Ascending aorta (tissue), 2 donors: ENCODE measurements at regions not wholly inside any gene's neighbourhood (a gene's known extent, or its start where the extent isn't known, plus 50 kb on each side); places are given as distances from the start of the nearest gene placed in this dataset.

Experiments
- DNase-seq, 2 donors: peaks; one replicate each; pipeline ENCODE4 v3.0.0-alpha.2; 2019; ENCODE audit warnings: low spot score in 2 of 2
- H3K27ac ChIP-seq, 2 donors: fragments of 200-600 bp; sonication (generic); one replicate each; pipeline ENCODE4 v1.5.1; 2016 to 2017; ENCODE audit warnings: mild to moderate bottlenecking in 1 of 2
- H3K27me3 ChIP-seq: fragments of 200-600 bp; sonication (generic); one replicate; pipeline ENCODE4 v1.5.1; 2017
- H3K36me3 ChIP-seq, 2 donors: fragments of 200-600 bp; sonication (generic); one replicate each; pipeline ENCODE4 v1.5.1; 2016
- H3K4me1 ChIP-seq, 2 donors: fragments of 200-600 bp; sonication (generic); one replicate each; pipeline ENCODE4 v1.5.1; 2016 to 2017; ENCODE audit warnings: mild to moderate bottlenecking in 1 of 2
- H3K4me3 ChIP-seq, 2 donors: fragments of 200-600 bp; sonication (generic); one replicate each; pipeline ENCODE4 v1.5.1; 2016 to 2017; ENCODE audit warnings: mild to moderate bottlenecking in 1 of 2
- H3K9me3 ChIP-seq, 2 donors: fragments of 200-600 bp; sonication (generic); one replicate each; pipeline ENCODE4 v1.5.1; 2016
- intact Hi-C: fragments of 100-400 bp; cut with DNase I; formaldehyde crosslinking; loops from one replicate; pipeline ENCODE4 v1.15.1; 2023
- TF ChIP-seq, protein P1 (sequence below), 3 experiments: fragments of 200-600 bp in 2 of 3; fragments of 450-650 bp in 1 of 3; sonication (generic) in 2 of 3; IDR thresholded peaks; one replicate each; pipeline ENCODE4 v1.5.1; 2016 to 2019; ENCODE audit warnings: antibody characterized with exemption in 3 of 3, mild to moderate bottlenecking in 1 of 3, moderate library complexity in 1 of 3

DNA sequence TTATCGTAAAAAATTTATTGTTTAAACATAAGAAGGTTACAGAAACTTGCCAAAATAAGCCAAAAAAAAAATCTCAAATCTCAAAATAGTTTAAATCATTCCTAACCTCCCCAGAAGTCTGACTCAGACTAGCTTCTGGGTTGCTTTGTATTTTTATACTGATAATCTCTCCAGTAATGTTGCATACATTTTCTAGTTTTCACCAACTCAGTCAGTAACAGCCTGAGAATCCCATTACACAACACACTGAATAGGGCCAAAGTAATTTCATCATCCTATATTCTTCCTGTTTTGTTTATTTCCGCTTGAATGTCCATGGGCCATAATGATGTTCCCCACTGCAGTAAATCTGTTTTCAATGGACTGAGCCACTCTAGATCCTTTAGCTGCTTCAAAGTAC is 478.5 kb downstream of the GPAM start:
- DNase-seq: no peak
- intact Hi-C loops: no loop called here
- Histone ChIP-seq H3K4me3 (no peak overlapping the region), H3K36me3 (no peaks in the 10 kb centered on the region), H3K27me3 (no peaks in the 10 kb centered on the region), H3K4me1 (no peaks in the 10 kb centered on the region), H3K27ac (no peak overlapping the region), H3K9me3 (no peaks in the 10 kb centered on the region)
- TF ChIP-seq, protein P1, sequence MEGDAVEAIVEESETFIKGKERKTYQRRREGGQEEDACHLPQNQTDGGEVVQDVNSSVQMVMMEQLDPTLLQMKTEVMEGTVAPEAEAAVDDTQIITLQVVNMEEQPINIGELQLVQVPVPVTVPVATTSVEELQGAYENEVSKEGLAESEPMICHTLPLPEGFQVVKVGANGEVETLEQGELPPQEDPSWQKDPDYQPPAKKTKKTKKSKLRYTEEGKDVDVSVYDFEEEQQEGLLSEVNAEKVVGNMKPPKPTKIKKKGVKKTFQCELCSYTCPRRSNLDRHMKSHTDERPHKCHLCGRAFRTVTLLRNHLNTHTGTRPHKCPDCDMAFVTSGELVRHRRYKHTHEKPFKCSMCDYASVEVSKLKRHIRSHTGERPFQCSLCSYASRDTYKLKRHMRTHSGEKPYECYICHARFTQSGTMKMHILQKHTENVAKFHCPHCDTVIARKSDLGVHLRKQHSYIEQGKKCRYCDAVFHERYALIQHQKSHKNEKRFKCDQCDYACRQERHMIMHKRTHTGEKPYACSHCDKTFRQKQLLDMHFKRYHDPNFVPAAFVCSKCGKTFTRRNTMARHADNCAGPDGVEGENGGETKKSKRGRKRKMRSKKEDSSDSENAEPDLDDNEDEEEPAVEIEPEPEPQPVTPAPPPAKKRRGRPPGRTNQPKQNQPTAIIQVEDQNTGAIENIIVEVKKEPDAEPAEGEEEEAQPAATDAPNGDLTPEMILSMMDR (IDR thresholded peaks at IDR 0.05): no peak

DNA sequence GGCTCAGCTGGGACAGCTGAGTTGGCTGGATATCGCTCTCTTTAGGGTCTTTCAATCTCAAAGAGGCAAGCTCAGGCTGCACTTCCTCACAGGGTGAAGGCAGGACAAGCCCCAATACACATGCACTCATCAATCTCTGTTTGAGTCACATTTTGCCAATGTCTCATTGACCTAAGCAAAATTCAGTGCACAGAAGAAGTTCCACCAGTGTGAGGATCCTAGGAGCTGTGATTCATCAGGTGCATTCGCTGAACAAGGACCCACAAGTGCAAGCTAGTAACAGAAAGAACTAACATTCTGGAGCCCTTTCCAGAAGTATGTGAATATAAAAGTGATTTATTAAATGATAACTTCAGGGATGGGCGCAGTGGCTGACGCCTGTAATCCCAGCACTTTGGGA is 477.2 kb downstream of the GPAM start:
- no peak for DNase-seq
- H3K9me3 ChIP-seq: no peaks in the 10 kb centered on the region
- TF ChIP-seq, protein P1 (IDR thresholded peaks at IDR 0.05): no peak
- no peaks in the 10 kb centered on the region for H3K27me3 ChIP-seq
- no peaks in the 10 kb centered on the region for H3K36me3 ChIP-seq
- no peaks in the 10 kb centered on the region for H3K4me1 ChIP-seq
- intact Hi-C loops: no loop called here
- H3K27ac ChIP-seq: no peak overlapping the region
- H3K4me3 ChIP-seq: no peak overlapping the region

DNA sequence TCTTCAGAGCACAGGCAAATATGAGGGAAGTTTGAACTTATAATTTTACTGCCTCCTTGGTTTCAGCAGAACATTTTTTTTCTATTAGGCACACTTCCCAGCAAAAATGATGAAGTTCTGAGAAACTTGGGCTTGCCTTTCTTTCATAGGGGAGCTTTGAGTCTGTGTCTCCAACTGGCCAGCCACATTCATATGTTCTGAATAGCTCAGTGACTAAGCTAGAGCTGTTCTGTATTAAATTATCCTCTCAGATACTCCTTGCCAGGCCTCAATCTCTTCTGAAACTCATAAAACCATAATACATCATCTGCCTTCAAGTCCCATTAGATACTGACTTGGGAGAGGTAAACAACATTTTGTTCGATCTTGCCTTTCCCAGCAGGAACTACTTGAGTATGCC is 476.5 kb downstream of the GPAM start:
- H3K27me3 ChIP-seq: no peaks in the 10 kb centered on the region
- H3K27ac ChIP-seq: no peak overlapping the region
- TF ChIP-seq, protein P1 (IDR thresholded peaks at IDR 0.05): no peak
- H3K4me3 ChIP-seq: no peak overlapping the region
- no peaks in the 10 kb centered on the region for H3K4me1 ChIP-seq
- intact Hi-C loops: no loop called here
- DNase-seq: no peak
- H3K36me3 ChIP-seq: no peaks in the 10 kb centered on the region
- H3K9me3 ChIP-seq: no peaks in the 10 kb centered on the region

DNA sequence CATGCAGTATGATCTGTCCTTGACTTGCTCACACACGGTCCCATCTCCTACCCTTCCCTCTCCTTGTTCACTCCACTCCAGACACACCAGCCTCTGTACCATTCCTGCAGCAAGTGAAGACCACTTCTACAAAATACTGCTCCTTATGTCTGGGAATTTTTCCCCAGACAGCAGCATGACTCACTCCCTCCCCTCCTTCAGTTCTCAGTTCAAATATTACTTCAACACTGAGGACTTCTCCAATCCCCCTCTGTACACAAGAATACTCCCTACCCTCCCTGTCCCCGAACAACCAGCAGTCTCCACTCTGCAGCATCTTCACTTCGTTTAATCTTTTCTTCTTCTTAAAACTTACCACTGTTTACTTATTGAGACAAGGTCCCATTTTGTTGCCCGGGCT is 474.0 kb downstream of the GPAM start:
- intact Hi-C loops: no loop called here
- no peak for DNase-seq
- no peak overlapping the region for H3K4me3 ChIP-seq
- H3K27ac ChIP-seq: no peak overlapping the region
- H3K4me1 ChIP-seq: no peaks in the 10 kb centered on the region
- no peaks in the 10 kb centered on the region for H3K36me3 ChIP-seq
- no peaks in the 10 kb centered on the region for H3K27me3 ChIP-seq
- H3K9me3 ChIP-seq: no peaks in the 10 kb centered on the region
- TF ChIP-seq, protein P1 (IDR thresholded peaks at IDR 0.05): no peak

DNA sequence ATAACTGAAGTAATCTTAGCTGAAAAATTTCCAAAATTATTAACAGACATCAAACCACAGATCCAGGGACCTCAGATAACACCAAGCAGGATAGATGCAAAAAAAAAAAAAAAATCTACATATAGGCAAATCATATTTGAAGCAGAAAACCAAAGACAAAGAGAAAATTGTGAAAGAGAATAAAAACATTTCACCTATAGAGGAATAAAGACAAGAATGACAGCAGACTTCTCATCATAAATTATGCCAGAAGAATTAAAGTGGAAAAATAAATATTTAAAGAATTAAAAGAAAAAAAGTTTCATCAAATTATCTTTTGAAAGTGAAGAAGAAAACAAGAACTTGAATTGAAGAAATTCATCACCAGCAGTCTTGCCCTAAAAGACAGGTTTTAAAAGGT is 467.5 kb downstream of the GPAM start:
- TF ChIP-seq, protein P1 (IDR thresholded peaks at IDR 0.05): no peak
- Histone ChIP-seq H3K9me3 (peaks cover 7 to 33% of the 10 kb centered on the region in 2 donors), H3K4me1 (no peaks in the 10 kb centered on the region)

DNA sequence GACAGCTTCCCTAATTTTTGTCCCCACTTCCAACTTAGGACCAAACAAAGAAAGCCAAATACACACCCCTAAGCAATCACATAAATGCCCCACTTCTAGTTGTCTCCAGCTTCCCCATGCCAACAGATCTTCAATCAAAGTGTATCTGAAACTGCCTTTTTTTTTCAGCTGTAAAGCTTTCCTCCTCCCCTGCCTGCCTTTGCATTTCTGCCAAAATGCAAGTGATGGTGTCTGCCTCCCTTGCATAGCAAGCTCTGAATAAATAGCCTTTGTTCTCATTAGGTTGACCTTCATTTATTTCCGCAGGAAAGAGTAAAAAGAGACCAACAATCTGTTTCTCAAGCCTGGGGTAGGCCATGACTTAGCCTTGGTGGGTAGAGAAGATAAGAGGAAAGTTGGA is 459.4 kb downstream of the GPAM start:
- Histone ChIP-seq H3K27ac (no peak overlapping the region), H3K27me3 (no peaks in the 10 kb centered on the region), H3K36me3 (no peaks in the 10 kb centered on the region), H3K4me3 (no peak overlapping the region), H3K4me1 (no peaks in the 10 kb centered on the region), H3K9me3 (no peaks in the 10 kb centered on the region)
- DNase-seq: no peak
- intact Hi-C loops: no loop called here
- TF ChIP-seq, protein P1 (IDR thresholded peaks at IDR 0.05): no peak

More for the DNA sequence above, 467.5 kb downstream of the GPAM start:
- Histone ChIP-seq H3K27me3 (no peaks in the 10 kb centered on the region), H3K36me3 (no peaks in the 10 kb centered on the region), H3K4me3 (no peak overlapping the region), H3K27ac (no peak overlapping the region)
- DNase-seq: no peak
- intact Hi-C loops: no loop called here
